Breast epithelium (tissue), 3 donors: ENCODE measurements at regions not wholly inside any gene's neighbourhood (a gene's known extent, or its start where the extent isn't known, plus 50 kb on each side); places are given as distances from the start of the nearest gene placed in this dataset.

ENCODE experiments used
- CTCF ChIP-seq, 3 donors: fragments of 450-650 bp; IDR thresholded peaks; one replicate each; pipeline ENCODE4 v1.5.1; 2016 to 2017; ENCODE audit warnings: antibody characterized with exemption in 3 of 3, mild to moderate bottlenecking in 3 of 3, moderate library complexity in 3 of 3
- POLR2A ChIP-seq: fragments of 450-650 bp; IDR thresholded peaks from one replicate; pipeline ENCODE4 v1.6.1; 2016; ENCODE audit warnings: antibody characterized with exemption, mild to moderate bottlenecking, moderate library complexity
- POLR2AphosphoS5 ChIP-seq, 3 donors: sonication (generic); formaldehyde crosslinking; IDR thresholded peaks; one replicate each; pipeline ENCODE4 v1.6.1; 2017; ENCODE audit warnings: antibody characterized with exemption in 3 of 3

GRCh38 chr9:7240569-7241311 is 483.0 kb downstream of the KDM4C start:
- TF ChIP-seq CTCF (IDR thresholded peaks at IDR 0.05) (no peak), POLR2AphosphoS5 (IDR thresholded peaks at IDR 0.05) (no peak), POLR2A (no peak)
